IMR-90 (cell line): ENCODE measurements at regions not wholly inside any gene's neighbourhood (a gene's known extent, or its start where the extent isn't known, plus 50 kb on each side); places are given as distances from the start of the nearest gene placed in this dataset.

Experiments
- ATAC-seq: fragments of 200-7000 bp; cut with Tn5 transposase; 2 replicates; pipeline ENCODE4 v1.9.1; 2020; ENCODE audit warnings: low read depth, mild to moderate bottlenecking, moderate library complexity
- BruUV-seq: library from RNA; stranded (reverse); fragments of 400-500 nt; replicated peaks from 2 replicates; lab custom pipeline; 2021; lab: Mats Ljungman, UMichigan
- CTCF ChIA-PET: fragments of 300-600 bp; formaldehyde crosslinking; extraction: SDS; loops from one replicate; lab custom pipeline; 2021; ENCODE audit warnings: antibody characterized with exemption; lab: Yijun Ruan, JAX
- POLR2A ChIA-PET: fragments of 300-600 bp; sonication (Branson Sonifier 250); formaldehyde crosslinking; loops from one replicate; lab custom pipeline; 2022; ENCODE audit warnings: antibody characterized with exemption; ENCODE audit not compliant: unreplicated experiment; lab: Charles Lee
- DNase-seq: peaks from one replicate; pipeline ENCODE4 v3.0.0; 2013
- H2AFZ ChIP-seq: replicated peaks from 2 replicates; pipeline ENCODE3; 2013; ENCODE audit warnings: low read length, mild to moderate bottlenecking; ENCODE audit not compliant: poor library complexity
- H2AK5ac ChIP-seq: 2 replicates; pipeline ENCODE4 v1.6.1; 2013; ENCODE audit warnings: low read depth, low read length, inconsistent platforms
- H2AK9ac ChIP-seq: replicated peaks from 2 replicates; pipeline ENCODE3; 2013; ENCODE audit warnings: mild to moderate bottlenecking, low read depth, low read length, moderate library complexity; ENCODE audit not compliant: poor library complexity
- H2BK120ac ChIP-seq: 2 replicates; pipeline ENCODE4 v1.6.1; 2013; ENCODE audit warnings: low read depth, low read length, inconsistent platforms
- H2BK15ac ChIP-seq: 3 replicates; pipeline ENCODE4 v1.6.1; 2013; ENCODE audit warnings: low read depth, low read length, inconsistent platforms
- H2BK20ac ChIP-seq: 2 replicates; pipeline ENCODE4 v1.6.1; 2013; ENCODE audit warnings: low read depth, mild to moderate bottlenecking, inconsistent platforms, low read length, moderate library complexity
- H2BK5ac ChIP-seq: 2 replicates; pipeline ENCODE4 v1.6.1; 2013; ENCODE audit warnings: mild to moderate bottlenecking, low read depth, low read length, inconsistent platforms; ENCODE audit not compliant: poor library complexity, severe bottlenecking
- H3K14ac ChIP-seq: replicated peaks from 2 replicates; pipeline ENCODE4 v1.6.1; 2013; ENCODE audit warnings: low read depth, low read length, inconsistent platforms
- H3K18ac ChIP-seq: 2 replicates; pipeline ENCODE4 v1.6.1; 2013; ENCODE audit warnings: low read depth, low read length, control low read depth
- H3K23ac ChIP-seq: 2 replicates; pipeline ENCODE4 v1.6.1; 2013; ENCODE audit warnings: low read depth, low read length, inconsistent platforms
- H3K27ac ChIP-seq: 2 replicates; pipeline ENCODE4 v1.5.1; 2013; ENCODE audit warnings: mild to moderate bottlenecking, control low read depth, low read length; ENCODE audit not compliant: insufficient read depth
- H3K27me3 ChIP-seq: 2 replicates; pipeline ENCODE4 v1.6.1; 2013; ENCODE audit warnings: low read length; ENCODE audit not compliant: control insufficient read depth, insufficient read depth
- H3K36me3 ChIP-seq: 2 replicates; pipeline ENCODE4 v1.6.1; 2013; ENCODE audit warnings: low read length, mixed read lengths; ENCODE audit not compliant: control insufficient read depth, insufficient read depth
- H3K4ac ChIP-seq: 2 replicates; pipeline ENCODE4 v1.6.1; 2013; ENCODE audit warnings: low read depth, low read length, inconsistent platforms
- H3K4me1 ChIP-seq: 2 replicates; pipeline ENCODE4 v1.6.1; 2013; ENCODE audit warnings: low read length, mixed read lengths; ENCODE audit not compliant: control insufficient read depth, insufficient read depth
- H3K4me2 ChIP-seq: 2 replicates; pipeline ENCODE4 v1.6.1; 2013; ENCODE audit warnings: low read depth, mild to moderate bottlenecking, control low read depth, low read length, moderate library complexity
- H3K4me3 ChIP-seq: 2 replicates; pipeline ENCODE4 v1.5.1; 2013; ENCODE audit warnings: low read depth, mild to moderate bottlenecking, control low read depth, low read length, moderate library complexity; ENCODE audit not compliant: insufficient read depth
- H3K56ac ChIP-seq: 2 replicates; pipeline ENCODE4 v1.6.1; 2013; ENCODE audit warnings: low read length, inconsistent platforms; ENCODE audit not compliant: insufficient read depth; ENCODE audit errors: extremely low read depth
- H3K79me1 ChIP-seq, 2 experiments: 2 replicates each; pipeline ENCODE4 v1.6.1; 2013; ENCODE audit warnings: low read length in 2 of 2, inconsistent platforms in 1 of 2, low read depth in 1 of 2
- H3K9ac ChIP-seq: 2 replicates; pipeline ENCODE4 v1.6.1; 2013; ENCODE audit warnings: low read depth, low read length, control low read depth
- H3K9me1 ChIP-seq: 2 replicates; pipeline ENCODE4 v1.6.1; 2013; ENCODE audit warnings: low read length, inconsistent platforms; ENCODE audit not compliant: insufficient read depth
- H3K9me3 ChIP-seq: 2 replicates; pipeline ENCODE4 v1.6.1; 2013; ENCODE audit warnings: low read length; ENCODE audit not compliant: control insufficient read depth, insufficient read depth
- H4K20me1 ChIP-seq: 2 replicates; pipeline ENCODE4 v1.6.1; 2013; ENCODE audit warnings: low read length, inconsistent platforms; ENCODE audit not compliant: insufficient read depth
- H4K5ac ChIP-seq: 2 replicates; pipeline ENCODE4 v1.6.1; 2013; ENCODE audit warnings: mild to moderate bottlenecking, low read depth, low read length, control low read depth
- H4K8ac ChIP-seq, 2 experiments: 2 replicates each; pipeline ENCODE4 v1.6.1; 2013; ENCODE audit warnings: low read depth in 2 of 2, low read length in 2 of 2, control low read depth in 1 of 2, inconsistent platforms in 1 of 2
- H4K91ac ChIP-seq: 2 replicates; pipeline ENCODE4 v1.6.1; 2013; ENCODE audit warnings: low read depth, low read length, inconsistent platforms; ENCODE audit not compliant: insufficient read depth
- BHLHE40 ChIP-seq: fragments of 150-350 bp; IDR thresholded peaks from 2 replicates; pipeline ENCODE4 v1.6.1; 2016; ENCODE audit warnings: mild to moderate bottlenecking, low read depth, low read length
- CEBPB ChIP-seq: IDR thresholded peaks from 2 replicates; pipeline ENCODE4 v1.6.1; 2012; ENCODE audit warnings: low read depth, low read length, improper control_type of control experiment
- CHD1 ChIP-seq: IDR thresholded peaks from 2 replicates; pipeline ENCODE4 v1.6.1; 2012; ENCODE audit warnings: low read depth, low read length, improper control_type of control experiment
- FOS ChIP-seq: fragments of 150-350 bp; IDR thresholded peaks from 2 replicates; pipeline ENCODE4 v1.6.1; 2016; ENCODE audit warnings: low read depth, low read length
- MAFK ChIP-seq: IDR thresholded peaks from 2 replicates; pipeline ENCODE4 v1.6.1; 2012; ENCODE audit warnings: low read depth, low read length, improper control_type of control experiment
- MAZ ChIP-seq: IDR thresholded peaks from 2 replicates; pipeline ENCODE4 v1.6.1; 2012; ENCODE audit warnings: low read depth, mild to moderate bottlenecking, low read length, improper control_type of control experiment, moderate library complexity, borderline replicate concordance
- MXI1 ChIP-seq: IDR thresholded peaks from 2 replicates; pipeline ENCODE4 v1.6.1; 2012; ENCODE audit warnings: low read depth, mild to moderate bottlenecking, low read length, moderate library complexity, borderline replicate concordance
- NFE2L2 ChIP-seq: fragments of 150-350 bp; IDR thresholded peaks from 2 replicates; pipeline ENCODE4 v1.6.1; 2016; ENCODE audit warnings: low read depth, mild to moderate bottlenecking, low read length
- POLR2A ChIP-seq: IDR thresholded peaks from 2 replicates; pipeline ENCODE4 v1.6.1; 2012; ENCODE audit warnings: mild to moderate bottlenecking, low read depth, low read length
- RAD21 ChIP-seq: IDR thresholded peaks from 2 replicates; pipeline ENCODE4 v1.6.1; 2012; ENCODE audit warnings: low read length, improper control_type of control experiment
- RCOR1 ChIP-seq: IDR thresholded peaks from 2 replicates; pipeline ENCODE4 v1.6.1; 2012; ENCODE audit warnings: mild to moderate bottlenecking, low read length, improper control_type of control experiment; ENCODE audit not compliant: insufficient replicate concordance
- RFX5 ChIP-seq: IDR thresholded peaks from 2 replicates; pipeline ENCODE4 v1.8.0; 2012; ENCODE audit warnings: low read depth, mild to moderate bottlenecking, low read length, moderate library complexity
- SMC3 ChIP-seq: fragments of 150-350 bp; IDR thresholded peaks from 2 replicates; pipeline ENCODE4 v1.6.1; 2016; ENCODE audit warnings: low read depth, mild to moderate bottlenecking, antibody characterized with exemption, low read length, moderate library complexity
- WGBS, 2 experiments: methylation state at CpG; one replicate each; pipeline versions ENCODE4 v1.1.5 to v1.1.7; 2013; ENCODE audit warnings: missing lambda C conversion rate in 2 of 2; ENCODE audit not compliant: insufficient read length in 1 of 2; ENCODE audit errors: extremely low coverage in 2 of 2; 5-methylcytosine and 5-hydroxymethylcytosine counted together
- dilution Hi-C: fragments of 300-500 bp; cut with HindIII; formaldehyde crosslinking; loops from one replicate; pipeline ENCODE4 v1.14.3; 2018; ENCODE audit warnings: low sequenced_read_pairs; ENCODE audit not compliant: unreplicated experiment
- in situ Hi-C: fragments of 300-500 bp; cut with MboI; formaldehyde crosslinking; loops from 3 replicates; pipeline ENCODE4 v1.14.3; 2019; ENCODE audit warnings: low sequenced_read_pairs, inconsistent platforms, mixed read lengths
- intact Hi-C: fragments of 100-400 bp; cut with micrococcal nuclease; formaldehyde crosslinking; loops from 2 replicates; pipeline ENCODE4 v1.10.0; 2022
- TF ChIP-seq, protein P1 (sequence below): conservative IDR thresholded peaks from 2 replicates; pipeline ENCODE4 v1.5.1; 2012; ENCODE audit warnings: mild to moderate bottlenecking, low read depth, low read length, improper control_type of control experiment
- TF ChIP-seq, protein P2 (sequence below): fragments of 150-350 bp; IDR thresholded peaks from 2 replicates; pipeline ENCODE4 v1.6.1; 2016; ENCODE audit warnings: low read depth, mild to moderate bottlenecking, low read length, moderate library complexity, borderline replicate concordance
- TF ChIP-seq, protein P3 (sequence below): fragments of 150-350 bp; IDR thresholded peaks from 2 replicates; pipeline ENCODE4 v1.6.1; 2017; ENCODE audit warnings: mild to moderate bottlenecking, antibody characterized with exemption, low read length, low read depth

DNA sequence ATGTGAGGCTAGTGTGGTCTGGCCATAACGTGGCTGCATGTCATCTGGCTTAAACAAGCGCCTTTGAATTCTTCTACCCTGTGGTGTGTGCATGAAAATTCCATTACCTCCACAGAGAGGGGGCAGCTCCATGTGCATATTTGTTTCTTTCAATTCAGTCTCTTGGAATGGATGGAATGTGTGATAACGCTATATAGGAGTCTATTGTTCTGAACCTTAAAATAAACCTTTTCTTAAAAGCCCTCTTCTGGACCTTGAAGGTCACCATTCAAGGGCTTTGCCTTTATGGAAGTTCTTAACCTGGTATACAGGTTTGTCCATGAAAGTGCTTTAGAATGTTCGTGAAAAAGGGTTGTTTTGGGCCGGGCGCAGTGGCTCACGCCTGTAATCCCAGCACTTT lies 118.2 kb upstream of the ADGRL2 start:
- CTCF ChIA-PET: no interaction called here
- in situ Hi-C loops: no loop called here
- Histone ChIP-seq H2BK20ac (no peak overlapping the region), H3K4me2 (peak overlapping the region; percentile 48), H3K23ac (no peak overlapping the region), H2AK5ac (no peak overlapping the region), H3K27me3 (no peaks in the 10 kb centered on the region), H3K27ac (no peak overlapping the region), H2BK120ac (0 out of 2 replicates have a peak overlapping the region, but pooled peaks have one; percentile 7), H2AK9ac (no peak overlapping the region), H3K56ac (no peak overlapping the region), H3K4ac (no peak overlapping the region), H4K91ac (no peak overlapping the region), H3K14ac (no peak overlapping the region), H4K20me1 (no peaks in the 10 kb centered on the region), H3K4me1 (peaks cover 7% of the 10 kb centered on the region), H2BK5ac (no peak overlapping the region), H3K79me1 (no peaks in the 10 kb centered on the region), H2BK15ac (no peak overlapping the region), H3K36me3 (no peaks in the 10 kb centered on the region), H3K9me3 (no peaks in the 10 kb centered on the region), H3K9ac (no peak overlapping the region), H4K5ac (no peak overlapping the region), H3K4me3 (no peak overlapping the region), H4K8ac (no peak overlapping the region; a peak in 1 of 4 replicates), H3K9me1 (no peaks in the 10 kb centered on the region), H3K18ac (peak overlapping the region; percentile 74; the same call in 1 of the 2 replicates), H2AFZ (no peak overlapping the region)
- peak; percentile 39 for DNase-seq
- intact Hi-C loops: no loop called here
- ATAC-seq: peak; percentile 66; the same call in 1 of the 2 replicates
- 100% methylated on average over 1 of the region's 7 CpGs; no CpG with 5 or more reads in 1 of the 2 experiments for WGBS, 2 experiments
- dilution Hi-C loops: no loop called here
- no TSS peak for BruUV-seq
- TF ChIP-seq CHD1: no peak
- TF ChIP-seq RAD21: no peak
- TF ChIP-seq SMC3: no peak
- TF ChIP-seq, protein P1, sequence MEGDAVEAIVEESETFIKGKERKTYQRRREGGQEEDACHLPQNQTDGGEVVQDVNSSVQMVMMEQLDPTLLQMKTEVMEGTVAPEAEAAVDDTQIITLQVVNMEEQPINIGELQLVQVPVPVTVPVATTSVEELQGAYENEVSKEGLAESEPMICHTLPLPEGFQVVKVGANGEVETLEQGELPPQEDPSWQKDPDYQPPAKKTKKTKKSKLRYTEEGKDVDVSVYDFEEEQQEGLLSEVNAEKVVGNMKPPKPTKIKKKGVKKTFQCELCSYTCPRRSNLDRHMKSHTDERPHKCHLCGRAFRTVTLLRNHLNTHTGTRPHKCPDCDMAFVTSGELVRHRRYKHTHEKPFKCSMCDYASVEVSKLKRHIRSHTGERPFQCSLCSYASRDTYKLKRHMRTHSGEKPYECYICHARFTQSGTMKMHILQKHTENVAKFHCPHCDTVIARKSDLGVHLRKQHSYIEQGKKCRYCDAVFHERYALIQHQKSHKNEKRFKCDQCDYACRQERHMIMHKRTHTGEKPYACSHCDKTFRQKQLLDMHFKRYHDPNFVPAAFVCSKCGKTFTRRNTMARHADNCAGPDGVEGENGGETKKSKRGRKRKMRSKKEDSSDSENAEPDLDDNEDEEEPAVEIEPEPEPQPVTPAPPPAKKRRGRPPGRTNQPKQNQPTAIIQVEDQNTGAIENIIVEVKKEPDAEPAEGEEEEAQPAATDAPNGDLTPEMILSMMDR: no peak
- TF ChIP-seq BHLHE40: no peak
- TF ChIP-seq NFE2L2: no peak
- no peak for TF ChIP-seq MAFK
- TF ChIP-seq, protein P2, sequence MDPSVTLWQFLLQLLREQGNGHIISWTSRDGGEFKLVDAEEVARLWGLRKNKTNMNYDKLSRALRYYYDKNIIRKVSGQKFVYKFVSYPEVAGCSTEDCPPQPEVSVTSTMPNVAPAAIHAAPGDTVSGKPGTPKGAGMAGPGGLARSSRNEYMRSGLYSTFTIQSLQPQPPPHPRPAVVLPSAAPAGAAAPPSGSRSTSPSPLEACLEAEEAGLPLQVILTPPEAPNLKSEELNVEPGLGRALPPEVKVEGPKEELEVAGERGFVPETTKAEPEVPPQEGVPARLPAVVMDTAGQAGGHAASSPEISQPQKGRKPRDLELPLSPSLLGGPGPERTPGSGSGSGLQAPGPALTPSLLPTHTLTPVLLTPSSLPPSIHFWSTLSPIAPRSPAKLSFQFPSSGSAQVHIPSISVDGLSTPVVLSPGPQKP: no peak
- no peak for TF ChIP-seq FOS
- no peak for TF ChIP-seq MAZ
- no peak for TF ChIP-seq RFX5
- TF ChIP-seq POLR2A: no peak
- TF ChIP-seq CEBPB: no peak
- TF ChIP-seq RCOR1: no peak
- TF ChIP-seq MXI1: no peak
- TF ChIP-seq, protein P3, sequence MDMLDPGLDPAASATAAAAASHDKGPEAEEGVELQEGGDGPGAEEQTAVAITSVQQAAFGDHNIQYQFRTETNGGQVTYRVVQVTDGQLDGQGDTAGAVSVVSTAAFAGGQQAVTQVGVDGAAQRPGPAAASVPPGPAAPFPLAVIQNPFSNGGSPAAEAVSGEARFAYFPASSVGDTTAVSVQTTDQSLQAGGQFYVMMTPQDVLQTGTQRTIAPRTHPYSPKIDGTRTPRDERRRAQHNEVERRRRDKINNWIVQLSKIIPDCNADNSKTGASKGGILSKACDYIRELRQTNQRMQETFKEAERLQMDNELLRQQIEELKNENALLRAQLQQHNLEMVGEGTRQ: no peak
- POLR2A ChIA-PET: no interaction called here
